ENCODE measurements at regions not wholly inside any gene's neighbourhood (a gene's known extent, or its start where the extent isn't known, plus 50 kb on each side); places are given as distances from the start of the nearest gene placed in this dataset.

DNA sequence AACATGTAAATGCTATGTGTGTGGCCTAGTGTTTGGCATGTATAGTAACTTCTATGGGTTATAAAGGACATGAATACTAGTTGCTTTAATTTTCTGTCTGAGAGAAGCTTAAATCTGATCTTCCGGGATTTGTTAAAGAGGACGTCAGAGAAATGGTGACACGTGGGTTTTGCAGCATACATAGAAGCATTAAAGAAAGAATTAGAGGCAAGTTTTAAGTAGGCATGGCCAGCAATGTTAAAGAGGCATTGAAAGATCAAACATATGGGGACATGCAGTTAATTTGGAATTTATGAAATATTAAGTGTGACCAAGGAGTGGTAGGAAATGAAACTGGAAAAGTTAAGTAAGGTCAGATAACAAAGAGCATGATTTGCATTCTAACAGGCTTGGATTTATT, 311.4 kb upstream of the RIOK2 start:
- no peak for DNase-seq (ENCODE audit: low spot score in 2 of 2, unreplicated experiment in 2 of 2)
- TF ChIP-seq, protein P1, sequence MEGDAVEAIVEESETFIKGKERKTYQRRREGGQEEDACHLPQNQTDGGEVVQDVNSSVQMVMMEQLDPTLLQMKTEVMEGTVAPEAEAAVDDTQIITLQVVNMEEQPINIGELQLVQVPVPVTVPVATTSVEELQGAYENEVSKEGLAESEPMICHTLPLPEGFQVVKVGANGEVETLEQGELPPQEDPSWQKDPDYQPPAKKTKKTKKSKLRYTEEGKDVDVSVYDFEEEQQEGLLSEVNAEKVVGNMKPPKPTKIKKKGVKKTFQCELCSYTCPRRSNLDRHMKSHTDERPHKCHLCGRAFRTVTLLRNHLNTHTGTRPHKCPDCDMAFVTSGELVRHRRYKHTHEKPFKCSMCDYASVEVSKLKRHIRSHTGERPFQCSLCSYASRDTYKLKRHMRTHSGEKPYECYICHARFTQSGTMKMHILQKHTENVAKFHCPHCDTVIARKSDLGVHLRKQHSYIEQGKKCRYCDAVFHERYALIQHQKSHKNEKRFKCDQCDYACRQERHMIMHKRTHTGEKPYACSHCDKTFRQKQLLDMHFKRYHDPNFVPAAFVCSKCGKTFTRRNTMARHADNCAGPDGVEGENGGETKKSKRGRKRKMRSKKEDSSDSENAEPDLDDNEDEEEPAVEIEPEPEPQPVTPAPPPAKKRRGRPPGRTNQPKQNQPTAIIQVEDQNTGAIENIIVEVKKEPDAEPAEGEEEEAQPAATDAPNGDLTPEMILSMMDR (IDR thresholded peaks at IDR 0.05; ENCODE audit: unreplicated experiment) = no peak
- H3K9me3 Mint-ChIP-seq = no peaks in the 10 kb centered on the region
- H3K4me3 Mint-ChIP-seq = no peak overlapping the region
- H3K4me1 Mint-ChIP-seq = no peaks in the 10 kb centered on the region
- no peaks in the 10 kb centered on the region for H3K36me3 Mint-ChIP-seq
- no peak overlapping the region for H3K27ac Mint-ChIP-seq
- peaks cover 12% of the 10 kb centered on the region for H3K27me3 Mint-ChIP-seq (ENCODE audit: low read depth)

DNA sequence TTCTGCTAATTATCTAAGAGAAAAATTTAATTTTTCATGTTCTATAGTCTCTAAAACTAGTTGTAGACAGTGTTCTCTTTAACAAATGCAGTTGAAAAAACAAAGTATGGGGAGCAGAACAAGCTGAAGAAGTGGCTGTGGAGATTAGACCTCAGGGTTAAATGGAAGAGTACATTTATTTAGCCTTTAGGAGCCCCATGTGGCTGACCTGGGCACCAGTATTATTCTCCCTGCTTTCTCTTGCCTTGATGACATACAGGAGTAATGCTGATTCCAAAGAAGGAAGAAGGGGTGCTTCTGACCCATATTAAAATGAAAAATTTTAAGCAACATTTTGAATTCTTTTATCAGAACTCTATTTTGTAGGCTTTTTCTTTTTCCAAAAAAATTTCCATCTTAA, 312.3 kb upstream of the RIOK2 start:
- Mint-ChIP-seq H3K4me1 (no peaks in the 10 kb centered on the region), H3K9me3 (no peaks in the 10 kb centered on the region), H3K27me3 (ENCODE audit: low read depth) (peaks cover 12% of the 10 kb centered on the region), H3K36me3 (no peaks in the 10 kb centered on the region), H3K4me3 (no peak overlapping the region), H3K27ac (no peak overlapping the region)
- no peak for DNase-seq (ENCODE audit: low spot score in 2 of 2, unreplicated experiment in 2 of 2)
- TF ChIP-seq, protein P1 (IDR thresholded peaks at IDR 0.05; ENCODE audit: unreplicated experiment) = no peak

DNA sequence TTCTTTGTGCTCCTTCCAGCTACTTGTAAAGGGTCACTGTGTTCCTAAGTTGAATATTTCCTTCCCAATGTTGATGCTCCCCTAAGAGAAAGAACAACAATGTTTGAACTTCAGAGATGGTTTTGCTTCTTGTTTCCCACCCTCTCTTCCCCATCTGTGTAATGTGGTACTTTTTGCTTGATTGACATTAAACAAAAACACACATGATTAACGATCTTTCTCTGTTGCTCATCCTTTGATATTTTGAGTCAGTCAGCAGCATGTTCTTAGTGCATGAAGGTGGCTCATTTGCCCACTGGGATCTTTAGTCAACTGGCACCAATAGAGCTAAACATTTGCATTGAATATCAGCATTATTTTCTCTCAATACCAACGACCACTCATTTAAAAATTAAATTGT, 313.0 kb upstream of the RIOK2 start:
- Mint-ChIP-seq H3K9me3 (no peaks in the 10 kb centered on the region), H3K4me3 (no peak overlapping the region), H3K36me3 (no peaks in the 10 kb centered on the region), H3K27me3 (ENCODE audit: low read depth) (peaks cover 12% of the 10 kb centered on the region), H3K4me1 (no peaks in the 10 kb centered on the region), H3K27ac (no peak overlapping the region)
- TF ChIP-seq, protein P1 (IDR thresholded peaks at IDR 0.05; ENCODE audit: unreplicated experiment) = no peak
- no peak for DNase-seq (ENCODE audit: low spot score in 2 of 2, unreplicated experiment in 2 of 2)

DNA sequence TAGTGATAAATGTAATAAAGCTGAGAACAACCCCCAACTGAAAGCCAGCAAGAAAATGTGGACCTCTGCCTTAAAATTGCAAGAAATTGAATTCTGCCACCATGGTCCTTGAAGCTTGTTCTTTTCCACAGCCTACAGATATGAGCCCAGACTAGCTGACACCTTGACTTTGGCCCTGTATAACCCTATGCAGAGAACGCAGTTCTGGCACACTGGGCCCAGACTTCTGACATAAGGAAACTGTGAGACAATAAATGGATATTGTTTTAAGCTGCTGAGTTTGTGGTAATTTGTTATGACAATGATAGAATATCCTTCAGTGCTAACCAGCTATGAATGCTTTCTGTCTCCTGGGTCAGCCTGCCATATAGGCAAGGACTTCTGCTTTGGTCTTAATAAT, 315.6 kb upstream of the RIOK2 start:
- Mint-ChIP-seq H3K4me3 (no peak overlapping the region), H3K36me3 (no peaks in the 10 kb centered on the region), H3K4me1 (no peaks in the 10 kb centered on the region), H3K9me3 (no peaks in the 10 kb centered on the region), H3K27me3 (ENCODE audit: low read depth) (peaks cover 15% of the 10 kb centered on the region), H3K27ac (no peak overlapping the region)
- TF ChIP-seq, protein P1 (IDR thresholded peaks at IDR 0.05; ENCODE audit: unreplicated experiment) = no peak
- no peak for DNase-seq (ENCODE audit: low spot score in 2 of 2, unreplicated experiment in 2 of 2)

DNA sequence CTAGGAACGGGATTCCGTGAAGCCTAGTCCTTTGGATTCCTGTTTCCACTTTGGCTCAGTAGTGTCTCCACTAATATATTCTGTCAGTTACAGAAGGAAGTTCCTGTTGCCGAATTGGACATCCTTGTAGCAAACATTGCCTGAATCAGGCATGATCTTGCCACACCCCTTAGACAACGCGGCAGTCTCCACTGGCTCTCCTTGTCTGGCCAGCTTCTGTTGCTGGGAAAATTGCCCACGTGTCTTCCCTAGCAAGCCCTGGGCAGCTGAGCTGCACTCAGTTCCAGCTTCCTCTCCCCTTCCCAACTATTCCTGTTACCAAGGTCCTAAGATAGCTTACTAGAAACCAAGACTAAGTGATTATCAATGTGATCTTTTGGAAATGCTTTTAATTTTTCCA, 316.6 kb upstream of the RIOK2 start:
- Mint-ChIP-seq H3K4me1 (no peaks in the 10 kb centered on the region), H3K4me3 (no peak overlapping the region), H3K27me3 (ENCODE audit: low read depth) (peaks cover 11% of the 10 kb centered on the region), H3K27ac (no peak overlapping the region), H3K9me3 (no peaks in the 10 kb centered on the region), H3K36me3 (no peaks in the 10 kb centered on the region)
- DNase-seq (ENCODE audit: low spot score in 2 of 2, unreplicated experiment in 2 of 2) = no peak
- TF ChIP-seq, protein P1 (IDR thresholded peaks at IDR 0.05; ENCODE audit: unreplicated experiment) = no peak

DNA sequence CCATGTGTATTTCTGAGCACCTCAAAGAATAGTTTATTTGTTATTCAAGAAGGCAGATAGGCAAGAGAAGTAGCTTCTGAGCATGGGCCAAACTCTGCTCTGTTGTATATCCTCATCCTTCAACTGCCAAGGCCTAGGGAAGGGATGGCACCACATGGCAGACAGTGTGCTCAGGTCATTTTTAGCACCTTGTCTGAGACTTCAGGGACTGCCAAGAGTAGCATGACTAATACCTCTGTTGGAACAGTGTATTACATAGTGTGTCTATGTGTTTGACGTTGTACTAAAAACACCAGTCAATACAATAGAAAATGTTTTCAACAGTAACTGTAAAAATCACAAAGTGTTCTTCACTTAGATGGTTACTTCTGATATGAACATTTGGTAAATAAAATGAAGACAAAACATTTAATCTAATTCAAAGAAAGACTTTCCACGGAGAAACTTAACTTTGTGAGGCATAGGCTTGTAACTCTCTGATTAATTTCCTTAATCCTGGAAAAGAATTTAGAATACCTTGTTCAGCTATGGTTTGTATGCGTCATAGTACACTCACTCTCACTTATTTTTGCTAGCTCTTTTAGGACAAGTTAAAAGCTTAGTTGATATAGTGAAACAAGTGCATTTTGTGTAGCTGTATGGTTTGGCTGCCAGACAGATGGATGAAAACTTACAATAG, 318.4 kb upstream of the RIOK2 start:
- DNase-seq (ENCODE audit: low spot score in 2 of 2, unreplicated experiment in 2 of 2) = no peak
- no peaks in the 10 kb centered on the region for H3K36me3 Mint-ChIP-seq
- no peak overlapping the region for H3K27ac Mint-ChIP-seq
- H3K4me3 Mint-ChIP-seq = no peak overlapping the region
- no peaks in the 10 kb centered on the region for H3K4me1 Mint-ChIP-seq
- H3K9me3 Mint-ChIP-seq = no peaks in the 10 kb centered on the region
- TF ChIP-seq, protein P1 (IDR thresholded peaks at IDR 0.05; ENCODE audit: unreplicated experiment) = no peak
- peaks cover 6% of the 10 kb centered on the region for H3K27me3 Mint-ChIP-seq (ENCODE audit: low read depth)

Data from mesothelial cell of epicardium (in vitro differentiated cells).